Liver (tissue), 3 donors: ENCODE measurements at regions not wholly inside any gene's neighbourhood (a gene's known extent, or its start where the extent isn't known, plus 50 kb on each side); places are given as distances from the start of the nearest gene placed in this dataset.

Source experiments
- EGR1 ChIP-seq, 2 donors: IDR thresholded peaks; 2 replicates each; pipeline ENCODE4 v1.6.1; 2016 to 2018; ENCODE audit warnings: antibody characterized with exemption in 2 of 2, low read depth in 2 of 2
- JUND ChIP-seq, 2 donors: IDR thresholded peaks; 2 replicates each; pipeline ENCODE4 v1.6.1; 2016; ENCODE audit warnings: antibody characterized with exemption in 2 of 2
- RAD21 ChIP-seq, 2 donors: IDR thresholded peaks; 2 replicates each; pipeline ENCODE4 v1.6.1; 2016; ENCODE audit warnings: antibody characterized with exemption in 2 of 2, mild to moderate bottlenecking in 2 of 2
- SP1 ChIP-seq: IDR thresholded peaks from 2 replicates; pipeline ENCODE4 v1.6.1; 2018; ENCODE audit warnings: antibody characterized with exemption, mild to moderate bottlenecking
- YY1 ChIP-seq: IDR thresholded peaks from 2 replicates; pipeline ENCODE4 v1.6.1; 2016; ENCODE audit warnings: antibody characterized with exemption, mild to moderate bottlenecking
- TF ChIP-seq, protein P1 (sequence below): fragments of 150-350 bp; IDR thresholded peaks from 2 replicates; pipeline ENCODE4 v1.5.1; 2017; ENCODE audit warnings: improper control_type of control experiment, low read depth, low read length; ENCODE audit not compliant: missing input control
- TF ChIP-seq, protein P2 (sequence below): IDR thresholded peaks from 2 replicates; pipeline ENCODE4 v1.6.1; 2016; ENCODE audit warnings: antibody characterized with exemption
- TF ChIP-seq, protein P3 (sequence below): IDR thresholded peaks from 2 replicates; pipeline ENCODE4 v1.6.1; 2016; ENCODE audit warnings: antibody characterized with exemption
- TF ChIP-seq, protein P4 (sequence below): IDR thresholded peaks from 2 replicates; pipeline ENCODE4 v1.6.1; 2016; ENCODE audit warnings: antibody characterized with exemption, mild to moderate bottlenecking
- donor health status: healthy.
- donor health status: healthy.

DNA sequence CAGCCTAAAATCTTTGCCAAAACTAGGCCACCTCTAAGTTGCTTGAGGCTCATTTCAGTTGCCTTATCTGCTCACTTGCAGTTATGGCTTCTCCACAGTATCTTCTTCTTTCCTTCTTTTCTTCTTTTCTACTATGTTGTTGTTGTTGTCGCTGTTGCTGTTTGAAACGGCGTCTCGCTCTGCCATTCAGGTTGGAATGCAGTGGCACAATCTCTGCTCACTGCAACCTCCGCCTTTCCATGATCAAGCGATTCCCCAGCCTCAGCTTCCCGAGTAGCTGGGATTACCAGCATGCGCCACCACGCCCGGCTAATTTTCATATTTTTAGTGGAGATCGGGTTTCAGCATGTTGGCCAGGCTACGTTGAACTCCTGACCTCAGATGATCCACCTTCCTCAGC lies 210.8 kb upstream of the NR2F2 start:
- TF ChIP-seq, protein P1, sequence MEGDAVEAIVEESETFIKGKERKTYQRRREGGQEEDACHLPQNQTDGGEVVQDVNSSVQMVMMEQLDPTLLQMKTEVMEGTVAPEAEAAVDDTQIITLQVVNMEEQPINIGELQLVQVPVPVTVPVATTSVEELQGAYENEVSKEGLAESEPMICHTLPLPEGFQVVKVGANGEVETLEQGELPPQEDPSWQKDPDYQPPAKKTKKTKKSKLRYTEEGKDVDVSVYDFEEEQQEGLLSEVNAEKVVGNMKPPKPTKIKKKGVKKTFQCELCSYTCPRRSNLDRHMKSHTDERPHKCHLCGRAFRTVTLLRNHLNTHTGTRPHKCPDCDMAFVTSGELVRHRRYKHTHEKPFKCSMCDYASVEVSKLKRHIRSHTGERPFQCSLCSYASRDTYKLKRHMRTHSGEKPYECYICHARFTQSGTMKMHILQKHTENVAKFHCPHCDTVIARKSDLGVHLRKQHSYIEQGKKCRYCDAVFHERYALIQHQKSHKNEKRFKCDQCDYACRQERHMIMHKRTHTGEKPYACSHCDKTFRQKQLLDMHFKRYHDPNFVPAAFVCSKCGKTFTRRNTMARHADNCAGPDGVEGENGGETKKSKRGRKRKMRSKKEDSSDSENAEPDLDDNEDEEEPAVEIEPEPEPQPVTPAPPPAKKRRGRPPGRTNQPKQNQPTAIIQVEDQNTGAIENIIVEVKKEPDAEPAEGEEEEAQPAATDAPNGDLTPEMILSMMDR = no peak
- TF ChIP-seq RAD21 (IDR thresholded peaks at IDR 0.05) = no peak
- no peak for TF ChIP-seq JUND (IDR thresholded peaks at IDR 0.05)
- TF ChIP-seq, protein P2, sequence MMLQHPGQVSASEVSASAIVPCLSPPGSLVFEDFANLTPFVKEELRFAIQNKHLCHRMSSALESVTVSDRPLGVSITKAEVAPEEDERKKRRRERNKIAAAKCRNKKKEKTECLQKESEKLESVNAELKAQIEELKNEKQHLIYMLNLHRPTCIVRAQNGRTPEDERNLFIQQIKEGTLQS = no peak
- TF ChIP-seq, protein P3, sequence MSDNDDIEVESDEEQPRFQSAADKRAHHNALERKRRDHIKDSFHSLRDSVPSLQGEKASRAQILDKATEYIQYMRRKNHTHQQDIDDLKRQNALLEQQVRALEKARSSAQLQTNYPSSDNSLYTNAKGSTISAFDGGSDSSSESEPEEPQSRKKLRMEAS = no peak
- TF ChIP-seq YY1 = no peak
- TF ChIP-seq SP1 = no peak
- no peak for TF ChIP-seq EGR1 (IDR thresholded peaks at IDR 0.05; ENCODE audit: low read depth in 2 of 2)
- TF ChIP-seq, protein P4, sequence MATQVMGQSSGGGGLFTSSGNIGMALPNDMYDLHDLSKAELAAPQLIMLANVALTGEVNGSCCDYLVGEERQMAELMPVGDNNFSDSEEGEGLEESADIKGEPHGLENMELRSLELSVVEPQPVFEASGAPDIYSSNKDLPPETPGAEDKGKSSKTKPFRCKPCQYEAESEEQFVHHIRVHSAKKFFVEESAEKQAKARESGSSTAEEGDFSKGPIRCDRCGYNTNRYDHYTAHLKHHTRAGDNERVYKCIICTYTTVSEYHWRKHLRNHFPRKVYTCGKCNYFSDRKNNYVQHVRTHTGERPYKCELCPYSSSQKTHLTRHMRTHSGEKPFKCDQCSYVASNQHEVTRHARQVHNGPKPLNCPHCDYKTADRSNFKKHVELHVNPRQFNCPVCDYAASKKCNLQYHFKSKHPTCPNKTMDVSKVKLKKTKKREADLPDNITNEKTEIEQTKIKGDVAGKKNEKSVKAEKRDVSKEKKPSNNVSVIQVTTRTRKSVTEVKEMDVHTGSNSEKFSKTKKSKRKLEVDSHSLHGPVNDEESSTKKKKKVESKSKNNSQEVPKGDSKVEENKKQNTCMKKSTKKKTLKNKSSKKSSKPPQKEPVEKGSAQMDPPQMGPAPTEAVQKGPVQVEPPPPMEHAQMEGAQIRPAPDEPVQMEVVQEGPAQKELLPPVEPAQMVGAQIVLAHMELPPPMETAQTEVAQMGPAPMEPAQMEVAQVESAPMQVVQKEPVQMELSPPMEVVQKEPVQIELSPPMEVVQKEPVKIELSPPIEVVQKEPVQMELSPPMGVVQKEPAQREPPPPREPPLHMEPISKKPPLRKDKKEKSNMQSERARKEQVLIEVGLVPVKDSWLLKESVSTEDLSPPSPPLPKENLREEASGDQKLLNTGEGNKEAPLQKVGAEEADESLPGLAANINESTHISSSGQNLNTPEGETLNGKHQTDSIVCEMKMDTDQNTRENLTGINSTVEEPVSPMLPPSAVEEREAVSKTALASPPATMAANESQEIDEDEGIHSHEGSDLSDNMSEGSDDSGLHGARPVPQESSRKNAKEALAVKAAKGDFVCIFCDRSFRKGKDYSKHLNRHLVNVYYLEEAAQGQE = no peak
